ENCODE measurements at regions not wholly inside any gene's neighbourhood (a gene's known extent, or its start where the extent isn't known, plus 50 kb on each side); places are given as distances from the start of the nearest gene placed in this dataset.

DNA sequence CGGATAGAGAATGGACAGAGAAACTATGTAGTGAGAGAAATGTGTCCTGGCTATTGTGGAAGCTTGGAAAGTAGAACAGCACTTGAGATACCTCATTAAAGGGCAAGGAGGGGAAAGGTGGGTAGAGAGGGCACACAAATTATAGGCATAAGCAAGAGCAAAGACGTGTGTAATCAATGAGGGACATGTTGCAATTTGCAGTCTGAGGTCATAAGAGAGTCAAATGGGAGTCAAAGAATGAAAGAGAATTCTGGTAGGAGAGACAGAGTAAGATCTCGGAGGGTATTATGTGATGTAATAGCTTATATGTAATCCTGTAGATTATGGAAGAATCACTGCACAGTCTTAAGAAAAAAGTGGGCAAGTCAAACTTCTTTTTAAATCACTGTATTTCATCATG, 312.0 kb upstream of the RGMB start:
- Histone ChIP-seq H3K4me3 (ENCODE audit: insufficient read depth, low read length) (no peak overlapping the region), H3K4me1 (ENCODE audit: insufficient read depth, low read length) (peaks cover 39% of the 10 kb centered on the region), H3K27ac (ENCODE audit: low read depth, low read length) (no peak overlapping the region), H3K36me3 (ENCODE audit: insufficient read depth, low read length) (no peaks in the 10 kb centered on the region), H3K27me3 (ENCODE audit: insufficient read depth, low read length) (no peaks in the 10 kb centered on the region), H3K9me3 (ENCODE audit: low read depth, low read length) (no peaks in the 10 kb centered on the region), H3K4me2 (ENCODE audit: insufficient read depth, low read length) (no peak overlapping the region), H3K79me2 (ENCODE audit: insufficient read depth, low read length) (no peaks in the 10 kb centered on the region), H4K20me1 (ENCODE audit: insufficient read depth, low read length) (no peaks in the 10 kb centered on the region), H2AFZ (ENCODE audit: low read length) (no peak overlapping the region)
- TF ChIP-seq, protein P1, sequence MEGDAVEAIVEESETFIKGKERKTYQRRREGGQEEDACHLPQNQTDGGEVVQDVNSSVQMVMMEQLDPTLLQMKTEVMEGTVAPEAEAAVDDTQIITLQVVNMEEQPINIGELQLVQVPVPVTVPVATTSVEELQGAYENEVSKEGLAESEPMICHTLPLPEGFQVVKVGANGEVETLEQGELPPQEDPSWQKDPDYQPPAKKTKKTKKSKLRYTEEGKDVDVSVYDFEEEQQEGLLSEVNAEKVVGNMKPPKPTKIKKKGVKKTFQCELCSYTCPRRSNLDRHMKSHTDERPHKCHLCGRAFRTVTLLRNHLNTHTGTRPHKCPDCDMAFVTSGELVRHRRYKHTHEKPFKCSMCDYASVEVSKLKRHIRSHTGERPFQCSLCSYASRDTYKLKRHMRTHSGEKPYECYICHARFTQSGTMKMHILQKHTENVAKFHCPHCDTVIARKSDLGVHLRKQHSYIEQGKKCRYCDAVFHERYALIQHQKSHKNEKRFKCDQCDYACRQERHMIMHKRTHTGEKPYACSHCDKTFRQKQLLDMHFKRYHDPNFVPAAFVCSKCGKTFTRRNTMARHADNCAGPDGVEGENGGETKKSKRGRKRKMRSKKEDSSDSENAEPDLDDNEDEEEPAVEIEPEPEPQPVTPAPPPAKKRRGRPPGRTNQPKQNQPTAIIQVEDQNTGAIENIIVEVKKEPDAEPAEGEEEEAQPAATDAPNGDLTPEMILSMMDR (IDR thresholded peaks at IDR 0.05; ENCODE audit: extremely low read depth, low read depth, low read length) = no peak
- DNase-seq (ENCODE audit: insufficient read length, low spot score, missing footprints) = no peak

DNA sequence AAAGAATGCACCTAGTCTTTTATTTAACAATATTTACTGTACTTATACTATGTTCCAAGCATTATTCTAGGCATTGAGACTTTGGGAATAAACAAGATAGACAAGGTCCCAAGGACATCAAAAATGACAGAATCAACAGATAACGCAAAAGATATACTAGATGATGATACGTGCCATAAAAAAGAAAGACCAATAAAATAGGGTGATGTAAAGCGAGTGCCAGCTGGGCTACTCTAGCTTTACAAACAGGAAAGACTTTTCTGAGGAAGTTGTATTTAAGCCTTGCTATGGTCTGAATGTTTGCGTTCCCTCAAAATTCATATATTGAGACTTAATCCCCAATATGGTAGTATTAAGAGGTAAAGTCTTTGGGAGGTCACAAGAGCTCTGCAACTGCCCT, 310.2 kb upstream of the RGMB start:
- TF ChIP-seq, protein P1 (IDR thresholded peaks at IDR 0.05; ENCODE audit: extremely low read depth, low read depth, low read length) = no peak
- Histone ChIP-seq H3K4me1 (ENCODE audit: insufficient read depth, low read length) (peaks cover 38% of the 10 kb centered on the region), H3K36me3 (ENCODE audit: insufficient read depth, low read length) (no peaks in the 10 kb centered on the region)

DNA sequence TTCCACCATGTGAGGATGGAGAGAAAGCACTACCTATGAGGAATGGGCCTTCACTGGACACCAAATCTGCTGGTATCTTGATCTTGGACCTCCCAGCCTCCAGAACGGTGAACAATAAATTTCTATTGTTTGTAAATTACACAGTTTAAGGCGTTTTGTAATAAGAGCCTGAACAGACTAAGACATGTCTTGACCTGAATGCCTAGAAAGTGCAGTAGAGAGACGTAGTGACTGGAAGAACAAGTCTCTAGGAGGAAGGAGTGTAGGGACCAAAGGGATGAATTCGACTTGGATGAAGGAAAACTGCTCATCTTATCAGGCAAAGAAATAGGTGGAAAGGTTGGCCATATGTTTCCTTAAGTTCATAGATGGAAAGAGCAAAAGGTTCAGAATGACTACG, 309.8 kb upstream of the RGMB start:
- TF ChIP-seq, protein P1 (IDR thresholded peaks at IDR 0.05; ENCODE audit: extremely low read depth, low read depth, low read length) = no peak
- no peak for DNase-seq (ENCODE audit: insufficient read length, low spot score, missing footprints)
- Histone ChIP-seq H4K20me1 (ENCODE audit: insufficient read depth, low read length) (no peaks in the 10 kb centered on the region), H3K36me3 (ENCODE audit: insufficient read depth, low read length) (no peaks in the 10 kb centered on the region), H3K9me3 (ENCODE audit: low read depth, low read length) (no peaks in the 10 kb centered on the region), H3K27ac (ENCODE audit: low read depth, low read length) (no peak overlapping the region), H3K27me3 (ENCODE audit: insufficient read depth, low read length) (no peaks in the 10 kb centered on the region), H3K4me2 (ENCODE audit: insufficient read depth, low read length) (no peak overlapping the region), H3K4me1 (ENCODE audit: insufficient read depth, low read length) (peaks cover 38% of the 10 kb centered on the region), H3K4me3 (ENCODE audit: insufficient read depth, low read length) (no peak overlapping the region), H2AFZ (ENCODE audit: low read length) (no peak overlapping the region), H3K79me2 (ENCODE audit: insufficient read depth, low read length) (no peaks in the 10 kb centered on the region)

More for the DNA sequence above, 310.2 kb upstream of the RGMB start:
- no peaks in the 10 kb centered on the region for H3K9me3 ChIP-seq (ENCODE audit: low read depth, low read length)
- DNase-seq (ENCODE audit: insufficient read length, low spot score, missing footprints) = no peak
- no peak overlapping the region for H3K27ac ChIP-seq (ENCODE audit: low read depth, low read length)
- H3K4me3 ChIP-seq (ENCODE audit: insufficient read depth, low read length) = no peak overlapping the region
- H4K20me1 ChIP-seq (ENCODE audit: insufficient read depth, low read length) = no peaks in the 10 kb centered on the region
- no peak overlapping the region for H2AFZ ChIP-seq (ENCODE audit: low read length)
- H3K27me3 ChIP-seq (ENCODE audit: insufficient read depth, low read length) = no peaks in the 10 kb centered on the region
- no peak overlapping the region for H3K4me2 ChIP-seq (ENCODE audit: insufficient read depth, low read length)
- no peaks in the 10 kb centered on the region for H3K79me2 ChIP-seq (ENCODE audit: insufficient read depth, low read length)

DNA sequence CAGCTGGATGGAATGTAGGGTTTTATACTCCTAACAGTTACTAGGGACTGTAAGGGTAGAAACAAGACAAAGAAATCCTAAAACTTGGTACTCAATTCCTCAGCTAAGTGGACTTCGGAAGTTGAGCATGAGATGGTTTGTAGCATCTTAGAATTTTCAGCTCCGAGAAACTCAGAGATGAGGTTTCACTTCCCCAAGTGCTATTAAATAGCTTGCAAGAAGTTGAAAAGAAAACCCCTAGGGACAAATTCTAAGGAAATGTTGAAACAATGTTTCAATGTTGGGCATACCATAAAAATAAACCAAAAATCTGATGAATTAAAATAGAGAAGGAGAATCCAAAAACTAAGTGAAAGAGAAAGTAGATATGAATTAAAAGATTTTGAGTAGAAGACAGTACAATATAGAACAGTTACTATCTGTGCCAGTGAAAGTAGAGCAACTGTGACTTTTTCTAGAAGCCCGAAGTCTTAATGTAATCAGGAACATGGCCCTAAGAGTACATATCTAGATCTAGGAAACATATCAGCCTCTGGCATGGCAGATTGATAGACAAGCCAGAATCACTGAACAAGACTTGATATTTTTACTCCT, 308.6 kb upstream of the RGMB start:
- peak; percentile 55 for DNase-seq (ENCODE audit: insufficient read length, low spot score, missing footprints)
- Histone ChIP-seq H3K27ac (ENCODE audit: low read depth, low read length) (peak overlapping the region; percentile 38), H4K20me1 (ENCODE audit: insufficient read depth, low read length) (no peaks in the 10 kb centered on the region), H3K4me3 (ENCODE audit: insufficient read depth, low read length) (peak overlapping the region; percentile 26), H3K79me2 (ENCODE audit: insufficient read depth, low read length) (no peaks in the 10 kb centered on the region), H3K9me3 (ENCODE audit: low read depth, low read length) (no peaks in the 10 kb centered on the region), H2AFZ (ENCODE audit: low read length) (peak overlapping the region; percentile 48), H3K4me2 (ENCODE audit: insufficient read depth, low read length) (peak overlapping the region; percentile 65), H3K4me1 (ENCODE audit: insufficient read depth, low read length) (peaks cover 38% of the 10 kb centered on the region), H3K27me3 (ENCODE audit: insufficient read depth, low read length) (no peaks in the 10 kb centered on the region), H3K36me3 (ENCODE audit: insufficient read depth, low read length) (no peaks in the 10 kb centered on the region)
- TF ChIP-seq, protein P1 (IDR thresholded peaks at IDR 0.05; ENCODE audit: extremely low read depth, low read depth, low read length) = no peak

Measured in osteoblast (primary cell).